ENCODE measurements at regions not wholly inside any gene's neighbourhood (a gene's known extent, or its start where the extent isn't known, plus 50 kb on each side); places are given as distances from the start of the nearest gene placed in this dataset.

GRCh38 chr10:113300201-113300600, 252.7 kb upstream of the HABP2 start:
- no peak for TF ChIP-seq EZH2 (IDR thresholded peaks at IDR 0.05; ENCODE audit: low read length, missing control alignments)
- TF ChIP-seq CTCF (conservative IDR thresholded peaks at IDR 0.05 in 1 of 2, IDR thresholded peaks at IDR 0.05 in 1 of 2; ENCODE audit: low read depth in 1 of 2, low read length in 2 of 2) = no peak
- H3K4me1 ChIP-seq (ENCODE audit: control insufficient read depth, extremely low read depth, insufficient read depth, low read length) = no peaks in the 10 kb centered on the region
- H3K27me3 ChIP-seq (ENCODE audit: control insufficient read depth, insufficient read depth, low read length) = no peaks in the 10 kb centered on the region
- no peak overlapping the region for H3K4me2 ChIP-seq (ENCODE audit: extremely low read depth, insufficient read depth, low read length)
- H3K79me2 ChIP-seq (ENCODE audit: control insufficient read depth, insufficient read depth, low read length) = no peaks in the 10 kb centered on the region
- H3K27ac ChIP-seq (ENCODE audit: insufficient read depth, low read length) = no peak overlapping the region
- H4K20me1 ChIP-seq (ENCODE audit: control insufficient read depth, extremely low read depth, insufficient read depth, low read length) = no peaks in the 10 kb centered on the region
- H3K36me3 ChIP-seq (ENCODE audit: control insufficient read depth, insufficient read depth, low read length) = no peaks in the 10 kb centered on the region
- H3K9ac ChIP-seq (ENCODE audit: insufficient read depth, low read length) = no peak overlapping the region
- no peak for DNase-seq (ENCODE audit: low read depth in 2 of 2)
- no peaks in the 10 kb centered on the region for H3K9me3 ChIP-seq (ENCODE audit: control insufficient read depth, insufficient read depth, low read depth, low read length)
- no peak overlapping the region for H3K4me3 ChIP-seq (replicated peaks in 1 of 4; ENCODE audit: control extremely low read depth in 1 of 4, insufficient read depth in 1 of 4, low read depth in 3 of 4, low read length in 4 of 4)
- H2AFZ ChIP-seq (ENCODE audit: low read length) = no peak overlapping the region

DNA sequence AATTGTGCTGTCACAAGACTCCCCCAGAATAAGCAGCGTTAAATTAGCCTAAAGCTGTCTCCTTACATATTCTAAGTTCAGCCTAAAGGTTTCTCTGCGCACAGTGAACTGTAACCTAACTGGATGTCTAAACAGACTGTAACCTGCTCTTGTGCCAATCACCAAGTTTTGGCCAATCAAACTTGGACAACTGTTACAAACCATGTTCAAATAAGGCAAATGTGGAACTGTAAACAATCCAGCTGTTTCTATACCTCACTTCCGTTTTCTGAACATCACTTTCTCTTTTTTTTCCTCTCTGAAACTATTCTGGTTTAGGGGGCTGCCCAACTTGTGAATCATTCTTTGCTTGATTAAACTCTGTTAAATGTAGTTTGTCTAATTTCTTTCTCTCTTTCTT, 252.2 kb upstream of the HABP2 start:
- no peak for DNase-seq (ENCODE audit: low read depth in 2 of 2)
- no peak overlapping the region for H3K4me3 ChIP-seq (replicated peaks in 1 of 4; ENCODE audit: control extremely low read depth in 1 of 4, insufficient read depth in 1 of 4, low read depth in 3 of 4, low read length in 4 of 4)
- H4K20me1 ChIP-seq (ENCODE audit: control insufficient read depth, extremely low read depth, insufficient read depth, low read length) = no peaks in the 10 kb centered on the region
- H3K9me3 ChIP-seq (ENCODE audit: control insufficient read depth, insufficient read depth, low read depth, low read length) = no peaks in the 10 kb centered on the region
- no peak overlapping the region for H3K4me2 ChIP-seq (ENCODE audit: extremely low read depth, insufficient read depth, low read length)
- H3K9ac ChIP-seq (ENCODE audit: insufficient read depth, low read length) = no peak overlapping the region
- no peak for TF ChIP-seq CTCF (conservative IDR thresholded peaks at IDR 0.05 in 1 of 2, IDR thresholded peaks at IDR 0.05 in 1 of 2; ENCODE audit: low read depth in 1 of 2, low read length in 2 of 2)
- no peak for TF ChIP-seq EZH2 (IDR thresholded peaks at IDR 0.05; ENCODE audit: low read length, missing control alignments)
- no peaks in the 10 kb centered on the region for H3K36me3 ChIP-seq (ENCODE audit: control insufficient read depth, insufficient read depth, low read length)
- H2AFZ ChIP-seq (ENCODE audit: low read length) = no peak overlapping the region
- H3K27ac ChIP-seq (ENCODE audit: insufficient read depth, low read length) = no peak overlapping the region
- no peaks in the 10 kb centered on the region for H3K4me1 ChIP-seq (ENCODE audit: control insufficient read depth, extremely low read depth, insufficient read depth, low read length)
- H3K27me3 ChIP-seq (ENCODE audit: control insufficient read depth, insufficient read depth, low read length) = no peaks in the 10 kb centered on the region
- no peaks in the 10 kb centered on the region for H3K79me2 ChIP-seq (ENCODE audit: control insufficient read depth, insufficient read depth, low read length)

DNA sequence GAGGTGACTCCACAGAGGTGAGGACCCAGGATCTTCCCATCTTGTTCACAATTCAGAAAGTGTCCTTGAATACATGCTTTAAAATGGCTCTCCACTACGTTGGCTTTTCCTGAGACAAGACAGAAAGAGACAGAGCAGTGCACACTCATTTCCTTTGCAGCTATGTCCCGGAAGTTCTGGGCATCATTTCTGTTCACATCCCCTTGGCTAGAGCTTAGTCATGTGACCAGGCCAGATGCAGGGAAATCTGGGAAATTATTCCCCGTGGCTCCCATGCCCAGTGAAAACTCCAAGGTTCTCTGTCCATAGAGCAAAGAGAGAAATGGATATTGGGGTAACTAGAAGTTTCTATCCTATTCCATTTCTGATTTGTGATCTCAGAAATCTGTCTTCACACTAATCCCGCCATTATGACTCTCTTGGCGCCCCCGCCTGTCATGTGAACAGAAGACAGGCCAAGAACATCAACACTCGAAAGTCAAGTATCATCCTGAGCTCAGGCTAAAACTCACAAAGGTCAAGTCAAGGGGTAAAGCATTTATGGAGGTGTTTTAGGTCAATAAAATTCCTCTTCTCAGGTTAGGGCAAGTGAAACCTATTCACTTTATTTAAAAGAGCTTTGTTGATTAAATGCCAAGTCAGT, 251.4 kb upstream of the HABP2 start:
- Histone ChIP-seq H3K79me2 (ENCODE audit: control insufficient read depth, insufficient read depth, low read length) (no peaks in the 10 kb centered on the region), H2AFZ (ENCODE audit: low read length) (no peak overlapping the region), H3K36me3 (ENCODE audit: control insufficient read depth, insufficient read depth, low read length) (no peaks in the 10 kb centered on the region), H3K27ac (ENCODE audit: insufficient read depth, low read length) (no peak overlapping the region), H3K9me3 (ENCODE audit: control insufficient read depth, insufficient read depth, low read depth, low read length) (no peaks in the 10 kb centered on the region), H3K4me2 (ENCODE audit: extremely low read depth, insufficient read depth, low read length) (no peak overlapping the region), H3K4me1 (ENCODE audit: control insufficient read depth, extremely low read depth, insufficient read depth, low read length) (no peaks in the 10 kb centered on the region), H4K20me1 (ENCODE audit: control insufficient read depth, extremely low read depth, insufficient read depth, low read length) (no peaks in the 10 kb centered on the region), H3K4me3 (replicated peaks in 1 of 4; ENCODE audit: control extremely low read depth in 1 of 4, insufficient read depth in 1 of 4, low read depth in 3 of 4, low read length in 4 of 4) (no peak overlapping the region), H3K9ac (ENCODE audit: insufficient read depth, low read length) (no peak overlapping the region), H3K27me3 (ENCODE audit: control insufficient read depth, insufficient read depth, low read length) (no peaks in the 10 kb centered on the region)
- no peak for DNase-seq (ENCODE audit: low read depth in 2 of 2)
- TF ChIP-seq EZH2 (IDR thresholded peaks at IDR 0.05; ENCODE audit: low read length, missing control alignments) (no peak), CTCF (conservative IDR thresholded peaks at IDR 0.05 in 1 of 2, IDR thresholded peaks at IDR 0.05 in 1 of 2; ENCODE audit: low read depth in 1 of 2, low read length in 2 of 2) (no peak)

Measured in fibroblast of lung (primary cell).